Endothelial cell of umbilical vein (primary cell): ENCODE measurements at regions not wholly inside any gene's neighbourhood (a gene's known extent, or its start where the extent isn't known, plus 50 kb on each side); places are given as distances from the start of the nearest gene placed in this dataset.

Experiments
- BruUV-seq: library from RNA; stranded (reverse); fragments of 400-500 nt; replicated peaks from 2 replicates; lab custom pipeline; 2021; lab: Mats Ljungman, UMichigan
- CTCF ChIA-PET: fragments of 300-600, 350-600 bp; sonication (Branson Sonifier 250); formaldehyde crosslinking; loops from one replicate; lab custom pipeline; 2021; ENCODE audit warnings: antibody characterized with exemption, inconsistent platforms; lab: Charles Lee
- POLR2A ChIA-PET: fragments of 300-600, 350-600 bp; sonication (Branson Sonifier 250); formaldehyde crosslinking; loops from one replicate; lab custom pipeline; 2021; ENCODE audit warnings: antibody characterized with exemption, inconsistent platforms; lab: Charles Lee
- DNase-seq: peaks from one replicate; pipeline ENCODE4 v3.0.0-alpha.2; 2011; ENCODE audit warnings: low read depth, low spot score
- FAIRE-seq: peaks from 2 replicates; lab custom pipeline; 2011; peaks lifted over from hg19 to GRCh38; lab: Jason Lieb, UNC
- H2AFZ ChIP-seq: 2 replicates; pipeline ENCODE4 v1.6.0; 2012; ENCODE audit warnings: low read depth, low read length, control low read depth, inconsistent platforms
- H3K27ac ChIP-seq: 2 replicates; pipeline ENCODE4 v1.5.1; 2011; ENCODE audit warnings: low read depth, mild to moderate bottlenecking, control low read depth, low read length, moderate library complexity; ENCODE audit not compliant: insufficient read depth
- H3K27me3 ChIP-seq, 2 experiments: 2 replicates each; pipeline versions ENCODE4 v1.6.0 to v1.6.1; 2011; ENCODE audit warnings: low read length in 2 of 2, mixed read lengths in 1 of 2; ENCODE audit not compliant: control insufficient read depth in 2 of 2, insufficient read depth in 2 of 2
- H3K36me3 ChIP-seq, 2 experiments: 2 replicates in 1 of 2; 3 replicates in 1 of 2; pipeline ENCODE4 v1.5.1; 2011; ENCODE audit warnings: low read length in 2 of 2, mild to moderate bottlenecking in 1 of 2, moderate library complexity in 1 of 2; ENCODE audit not compliant: control insufficient read depth in 2 of 2, insufficient read depth in 2 of 2; ENCODE audit errors: extremely low read depth in 1 of 2
- H3K4me1 ChIP-seq: 3 replicates; pipeline ENCODE4 v1.5.1; 2011; ENCODE audit warnings: mild to moderate bottlenecking, low read length; ENCODE audit not compliant: control insufficient read depth, insufficient read depth; ENCODE audit errors: extremely low read depth
- H3K4me2 ChIP-seq: 2 replicates; pipeline ENCODE4 v1.6.1; 2011; ENCODE audit warnings: low read length, control low read depth, mixed read lengths; ENCODE audit not compliant: insufficient read depth
- H3K4me3 ChIP-seq, 3 experiments: fragments of 200-600 bp in 1 of 3; sonication (generic), shearing (Covaris generic) in 1 of 3; replicated peaks in 1 of 3; 2 replicates each; pipeline ENCODE4 v1.5.1; 2011 to 2016; ENCODE audit warnings: control low read depth in 3 of 3, low read length in 3 of 3, mild to moderate bottlenecking in 2 of 3, inconsistent platforms in 1 of 3, low read depth in 1 of 3, moderate library complexity in 1 of 3; ENCODE audit not compliant: insufficient read depth in 1 of 3
- H3K79me2 ChIP-seq: 2 replicates; pipeline ENCODE4 v1.6.0; 2012; ENCODE audit warnings: low read length, inconsistent platforms; ENCODE audit not compliant: control insufficient read depth, insufficient read depth
- H3K9ac ChIP-seq: replicated peaks from 2 replicates; pipeline ENCODE3; 2011; ENCODE audit warnings: low read length, control low read depth; ENCODE audit not compliant: insufficient read depth; ENCODE audit errors: extremely low read depth
- H3K9me1 ChIP-seq: replicated peaks from 3 replicates; pipeline ENCODE4 v1.6.0; 2011; ENCODE audit warnings: mild to moderate bottlenecking, low read length; ENCODE audit not compliant: control insufficient read depth, insufficient read depth; ENCODE audit errors: extremely low read depth
- H3K9me3 ChIP-seq: replicated peaks from 2 replicates; pipeline ENCODE4 v1.5.1; 2012; ENCODE audit warnings: low read length, inconsistent platforms; ENCODE audit not compliant: control insufficient read depth, insufficient read depth
- H4K20me1 ChIP-seq: replicated peaks from 2 replicates; pipeline ENCODE3; 2011; ENCODE audit warnings: mild to moderate bottlenecking, low read length; ENCODE audit not compliant: control insufficient read depth, insufficient read depth; ENCODE audit errors: extremely low read depth
- CTCF ChIP-seq, 2 donors: IDR thresholded peaks; 1 replicate in 1 of 2; 2 replicates in 1 of 2; pipeline ENCODE4 v1.5.1; 2011; ENCODE audit warnings: low read length in 2 of 2, mild to moderate bottlenecking in 2 of 2, moderate library complexity in 2 of 2, control low read depth in 1 of 2, inconsistent platforms in 1 of 2, low read depth in 1 of 2; ENCODE audit not compliant: insufficient read depth in 1 of 2; ENCODE audit errors: extremely low read depth in 1 of 2
- EZH2 ChIP-seq: IDR thresholded peaks from 2 replicates; pipeline ENCODE4 v1.6.1; 2012; ENCODE audit warnings: borderline replicate concordance, low read depth, mild to moderate bottlenecking, moderate library complexity, low read length, inconsistent platforms; ENCODE audit not compliant: severe bottlenecking
- FOS ChIP-seq: IDR thresholded peaks from 2 replicates; pipeline ENCODE4 v1.6.1; 2011; ENCODE audit warnings: mild to moderate bottlenecking, low read length, moderate library complexity, borderline replicate concordance; ENCODE audit not compliant: insufficient read depth
- GATA2 ChIP-seq: IDR thresholded peaks from 2 replicates; pipeline ENCODE4 v1.7.0; 2011; ENCODE audit warnings: low read depth, mild to moderate bottlenecking, moderate library complexity, mixed read lengths, low read length; ENCODE audit not compliant: insufficient read length, insufficient read depth
- JUN ChIP-seq: IDR thresholded peaks from 2 replicates; pipeline ENCODE4 v1.6.1; 2011; ENCODE audit warnings: borderline replicate concordance, low read depth; ENCODE audit not compliant: insufficient read length, insufficient read depth
- MAX ChIP-seq: IDR thresholded peaks from 2 replicates; pipeline ENCODE4 v1.6.1; 2011; ENCODE audit not compliant: insufficient read depth, insufficient read length
- MYC ChIP-seq: IDR thresholded peaks from one replicate; pipeline ENCODE4 v1.6.1; 2011; ENCODE audit warnings: mild to moderate bottlenecking, low read depth, low read length
- POLR2A ChIP-seq: IDR thresholded peaks from 2 replicates; pipeline ENCODE4 v1.6.1; 2012; ENCODE audit warnings: low read depth, mild to moderate bottlenecking, control low read depth, low read length
- POLR2AphosphoS5 ChIP-seq: IDR thresholded peaks from 2 replicates; pipeline ENCODE4 v1.6.1; 2012; ENCODE audit warnings: low read depth, mild to moderate bottlenecking, control low read depth, low read length, moderate library complexity; ENCODE audit not compliant: insufficient read depth
- dilution Hi-C: fragments of 300-500 bp; cut with MboI; formaldehyde crosslinking; loops from one replicate; pipeline ENCODE4 v1.15.0; 2019; ENCODE audit warnings: low sequenced_read_pairs; ENCODE audit not compliant: extremely low pct_ligation_motif_present
- intact Hi-C: fragments of 100-400 bp; cut with micrococcal nuclease; formaldehyde crosslinking; loops from one replicate; pipeline ENCODE4 v1.10.0; 2022

GRCh38 chr13:109656206-109656605 lies 130.2 kb downstream of the IRS2 start:
- FAIRE-seq (no peak), DNase-seq (no peak)
- Histone ChIP-seq H3K4me1 (peaks cover 5% of the 10 kb centered on the region), H2AFZ (no peak overlapping the region), H3K36me3 (no peaks in the 10 kb centered on the region), H3K9ac (no peak overlapping the region), H3K9me1 (no peaks in the 10 kb centered on the region), H3K27me3 (peaks cover 4 to 44% of the 10 kb centered on the region in 2 experiments), H3K4me3 (no peak overlapping the region), H3K4me2 (no peak overlapping the region), H3K27ac (no peak overlapping the region), H4K20me1 (no peaks in the 10 kb centered on the region), H3K79me2 (no peaks in the 10 kb centered on the region), H3K9me3 (no peaks in the 10 kb centered on the region)
- ChIA-PET CTCF (no interaction called here), POLR2A (no interaction called here)
- dilution Hi-C loops = no loop called here
- intact Hi-C loops = no loop called here
- no TSS peak for BruUV-seq
- no peak for TF ChIP-seq POLR2A

- ChIA-PET CTCF (no interaction called here), POLR2A (no interaction called here)
- FAIRE-seq (no peak), DNase-seq (no peak)
- H4K20me1 ChIP-seq = no peaks in the 10 kb centered on the region
- no peak overlapping the region for H3K4me3 ChIP-seq
- H3K9me1 ChIP-seq = no peaks in the 10 kb centered on the region
- no peak overlapping the region for H3K27ac ChIP-seq
- H3K4me1 ChIP-seq = peaks cover 5% of the 10 kb centered on the region
- no peak overlapping the region for H2AFZ ChIP-seq
- H3K9ac ChIP-seq = no peak overlapping the region
- H3K79me2 ChIP-seq = no peaks in the 10 kb centered on the region
- H3K36me3 ChIP-seq = no peaks in the 10 kb centered on the region
- H3K27me3 ChIP-seq = peaks cover 4 to 49% of the 10 kb centered on the region in 2 experiments
- no peak overlapping the region for H3K4me2 ChIP-seq
- intact Hi-C loops = no loop called here
- TF ChIP-seq FOS = no peak
- TF ChIP-seq GATA2 = no peak
- no peak for TF ChIP-seq POLR2A
- TF ChIP-seq JUN = no peak
- TF ChIP-seq POLR2AphosphoS5 = no peak
- no peak for TF ChIP-seq MAX
- TF ChIP-seq EZH2 = no peak
- no peak for TF ChIP-seq CTCF (IDR thresholded peaks at IDR 0.05; ENCODE audit: extremely low read depth in 1 of 2, insufficient read depth in 1 of 2, low read depth in 1 of 2, low read length in 2 of 2)
- TF ChIP-seq MYC = no peak
- no peaks in the 10 kb centered on the region for H3K9me3 ChIP-seq
- dilution Hi-C loops = no loop called here
- no TSS peak for BruUV-seq
Measured at GRCh38 chr13:109655611-109656010, 130.8 kb downstream of the IRS2 start.
